Thyroid gland (tissue), 4 donors: ENCODE measurements at regions not wholly inside any gene's neighbourhood (a gene's known extent, or its start where the extent isn't known, plus 50 kb on each side); places are given as distances from the start of the nearest gene placed in this dataset.

Experiments used
- CTCF ChIP-seq, 6 experiments: fragments of 200-600 bp in 3 of 6; fragments of 450-650 bp in 3 of 6; sonication (generic) in 3 of 6; IDR thresholded peaks; one replicate each; pipeline ENCODE4 v1.5.1; 2016 to 2019; ENCODE audit warnings: antibody characterized with exemption in 6 of 6, mild to moderate bottlenecking in 2 of 6, inconsistent platforms in 1 of 6, moderate library complexity in 1 of 6
- POLR2A ChIP-seq, 2 donors: fragments of 450-650 bp; IDR thresholded peaks; one replicate each; pipeline ENCODE4 v1.6.1; 2017; ENCODE audit warnings: antibody characterized with exemption in 2 of 2, mild to moderate bottlenecking in 2 of 2, moderate library complexity in 1 of 2

GRCh38 chr1:213936571-213936970, 51.2 kb upstream of the PROX1 start:
- TF ChIP-seq CTCF (IDR thresholded peaks at IDR 0.05) (no peak), POLR2A (IDR thresholded peaks at IDR 0.05) (no peak)
